ENCODE measurements at regions not wholly inside any gene's neighbourhood (a gene's known extent, or its start where the extent isn't known, plus 50 kb on each side); places are given as distances from the start of the nearest gene placed in this dataset.

- TF ChIP-seq EP300 (IDR thresholded peaks at IDR 0.05) (no peak), POLR2A (IDR thresholded peaks at IDR 0.05) (no peak)
- TF ChIP-seq, protein P1, sequence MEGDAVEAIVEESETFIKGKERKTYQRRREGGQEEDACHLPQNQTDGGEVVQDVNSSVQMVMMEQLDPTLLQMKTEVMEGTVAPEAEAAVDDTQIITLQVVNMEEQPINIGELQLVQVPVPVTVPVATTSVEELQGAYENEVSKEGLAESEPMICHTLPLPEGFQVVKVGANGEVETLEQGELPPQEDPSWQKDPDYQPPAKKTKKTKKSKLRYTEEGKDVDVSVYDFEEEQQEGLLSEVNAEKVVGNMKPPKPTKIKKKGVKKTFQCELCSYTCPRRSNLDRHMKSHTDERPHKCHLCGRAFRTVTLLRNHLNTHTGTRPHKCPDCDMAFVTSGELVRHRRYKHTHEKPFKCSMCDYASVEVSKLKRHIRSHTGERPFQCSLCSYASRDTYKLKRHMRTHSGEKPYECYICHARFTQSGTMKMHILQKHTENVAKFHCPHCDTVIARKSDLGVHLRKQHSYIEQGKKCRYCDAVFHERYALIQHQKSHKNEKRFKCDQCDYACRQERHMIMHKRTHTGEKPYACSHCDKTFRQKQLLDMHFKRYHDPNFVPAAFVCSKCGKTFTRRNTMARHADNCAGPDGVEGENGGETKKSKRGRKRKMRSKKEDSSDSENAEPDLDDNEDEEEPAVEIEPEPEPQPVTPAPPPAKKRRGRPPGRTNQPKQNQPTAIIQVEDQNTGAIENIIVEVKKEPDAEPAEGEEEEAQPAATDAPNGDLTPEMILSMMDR (IDR thresholded peaks at IDR 0.05): no peak
Observed at GRCh38 chr5:145471831-145472612, 363.1 kb downstream of the PRELID2 start.

Data from stomach (tissue), 4 donors.